PC-3 (cell line): ENCODE measurements at regions not wholly inside any gene's neighbourhood (a gene's known extent, or its start where the extent isn't known, plus 50 kb on each side); places are given as distances from the start of the nearest gene placed in this dataset.

Source experiments
- EZH2 ChIP-seq: fragments of 300-600 bp; sonication (generic); IDR thresholded peaks from one replicate; pipeline ENCODE4 v1.6.1; 2017; ENCODE audit warnings: antibody characterized with exemption, mild to moderate bottlenecking, low read length; ENCODE audit not compliant: unreplicated experiment
- TF ChIP-seq, protein P1 (sequence below): fragments of 300-600 bp; sonication (generic); conservative IDR thresholded peaks from 2 replicates; pipeline ENCODE4 v1.5.1; 2017; ENCODE audit warnings: antibody characterized with exemption, low read depth, mild to moderate bottlenecking, low read length

DNA sequence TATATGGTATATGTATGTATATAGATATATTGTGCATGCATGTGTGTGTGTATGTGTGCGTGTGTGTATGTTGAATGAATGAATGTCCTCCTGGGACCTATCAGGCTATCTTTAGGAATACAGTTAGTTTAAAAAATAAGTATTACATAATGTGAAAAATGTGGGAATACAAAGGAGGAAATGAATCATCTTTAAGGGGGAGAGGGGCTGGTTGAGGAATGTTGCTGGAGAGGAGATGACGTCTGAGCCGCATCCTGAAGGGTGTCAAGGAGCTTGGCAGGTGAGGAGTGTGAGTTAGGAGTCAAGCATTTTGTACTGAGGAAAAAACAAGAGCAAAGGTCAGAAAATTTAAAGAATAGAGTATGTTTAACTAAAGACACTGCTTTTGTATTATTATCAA is 62.4 kb upstream of the NLK start:
- TF ChIP-seq, protein P1, sequence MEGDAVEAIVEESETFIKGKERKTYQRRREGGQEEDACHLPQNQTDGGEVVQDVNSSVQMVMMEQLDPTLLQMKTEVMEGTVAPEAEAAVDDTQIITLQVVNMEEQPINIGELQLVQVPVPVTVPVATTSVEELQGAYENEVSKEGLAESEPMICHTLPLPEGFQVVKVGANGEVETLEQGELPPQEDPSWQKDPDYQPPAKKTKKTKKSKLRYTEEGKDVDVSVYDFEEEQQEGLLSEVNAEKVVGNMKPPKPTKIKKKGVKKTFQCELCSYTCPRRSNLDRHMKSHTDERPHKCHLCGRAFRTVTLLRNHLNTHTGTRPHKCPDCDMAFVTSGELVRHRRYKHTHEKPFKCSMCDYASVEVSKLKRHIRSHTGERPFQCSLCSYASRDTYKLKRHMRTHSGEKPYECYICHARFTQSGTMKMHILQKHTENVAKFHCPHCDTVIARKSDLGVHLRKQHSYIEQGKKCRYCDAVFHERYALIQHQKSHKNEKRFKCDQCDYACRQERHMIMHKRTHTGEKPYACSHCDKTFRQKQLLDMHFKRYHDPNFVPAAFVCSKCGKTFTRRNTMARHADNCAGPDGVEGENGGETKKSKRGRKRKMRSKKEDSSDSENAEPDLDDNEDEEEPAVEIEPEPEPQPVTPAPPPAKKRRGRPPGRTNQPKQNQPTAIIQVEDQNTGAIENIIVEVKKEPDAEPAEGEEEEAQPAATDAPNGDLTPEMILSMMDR: no peak
- no peak for TF ChIP-seq EZH2
